ENCODE measurements at regions not wholly inside any gene's neighbourhood (a gene's known extent, or its start where the extent isn't known, plus 50 kb on each side); places are given as distances from the start of the nearest gene placed in this dataset.

- Histone ChIP-seq H3K4me3 (ENCODE audit: low read depth in 2 of 2, low read length in 2 of 2) (no peak overlapping the region), H3K27ac (ENCODE audit: low read length) (no peak overlapping the region), H3K4me1 (ENCODE audit: control insufficient read depth, insufficient read depth, low read length) (peaks cover 3% of the 10 kb centered on the region; the same call in 1 of the 2 replicates), H3K27me3 (ENCODE audit: control insufficient read depth, insufficient read depth, low read length) (no peaks in the 10 kb centered on the region), H3K9me3 (ENCODE audit: control insufficient read depth, insufficient read depth, low read depth, low read length) (no peaks in the 10 kb centered on the region), H3K36me3 (ENCODE audit: control insufficient read depth, insufficient read depth, low read length) (no peaks in the 10 kb centered on the region)
- in situ Hi-C loops (cut with HindIII; ENCODE audit: low pct_unique_long_range_greater_than_20kb, low sequenced_read_pairs) = no loop called here
- ATAC-seq (no peak), DNase-seq (ENCODE audit: low read depth, low spot score) (no peak)
- ChIA-PET CTCF (no interaction called here), POLR2A (interaction anchor here (0.6 kb wide), 1 partner anchor 139 kb away, joined by 4 read pairs; no protein-coding TSS in a partner anchor)
- no peak for TF ChIP-seq CTCF (IDR thresholded peaks at IDR 0.05)
- no peak for TF ChIP-seq REST (IDR thresholded peaks at IDR 0.05; ENCODE audit: insufficient read depth in 1 of 2, low read depth in 2 of 2, low read length in 1 of 2)
- TF ChIP-seq SIN3A (IDR thresholded peaks at IDR 0.05; ENCODE audit: borderline replicate concordance, insufficient read depth, low read depth, low read length) = no peak
- TF ChIP-seq POLR2AphosphoS5 (IDR thresholded peaks at IDR 0.05; ENCODE audit: low read depth, low read length) = no peak
- no peak for TF ChIP-seq TCF7L2 (IDR thresholded peaks at IDR 0.05; ENCODE audit: low read depth, low read length)
- BruUV-seq (replicated peaks) = no TSS peak
- intact Hi-C loops (cut with micrococcal nuclease; ENCODE audit: unreplicated experiment) = loop anchor here (5.0 to 10.0 kb wide), 2 partner anchors 195 to 228 kb away; no protein-coding TSS in a partner anchor
Measured at GRCh38 chr15:35750051-35750450, 204.1 kb upstream of the DPH6 start.

GRCh38 chr15:35751413-35752133, 205.6 kb upstream of the DPH6 start:
- ATAC-seq (peak; percentile 93), DNase-seq (ENCODE audit: low read depth, low spot score) (peak; percentile 50)
- Histone ChIP-seq H3K27ac (ENCODE audit: low read length) (no peak overlapping the region), H3K4me1 (ENCODE audit: control insufficient read depth, insufficient read depth, low read length) (peaks cover 3% of the 10 kb centered on the region; the same call in 1 of the 2 replicates), H3K36me3 (ENCODE audit: control insufficient read depth, insufficient read depth, low read length) (no peaks in the 10 kb centered on the region), H3K4me3 (ENCODE audit: low read depth in 2 of 2, low read length in 2 of 2) (no peak overlapping the region), H3K27me3 (ENCODE audit: control insufficient read depth, insufficient read depth, low read length) (no peaks in the 10 kb centered on the region), H3K9me3 (ENCODE audit: control insufficient read depth, insufficient read depth, low read depth, low read length) (no peaks in the 10 kb centered on the region)
- no TSS peak for BruUV-seq (replicated peaks)
- ChIA-PET POLR2A (interaction anchor here (0.6 kb wide), 1 partner anchor 933 kb away, joined by 14 read pairs; no protein-coding TSS in a partner anchor), CTCF (interaction anchor here (0.5 to 0.7 kb wide), 2 partner anchors 193 to 1129 kb away, joined by 5 read pairs; no protein-coding TSS in a partner anchor)
- in situ Hi-C loops (cut with HindIII; ENCODE audit: low pct_unique_long_range_greater_than_20kb, low sequenced_read_pairs) = no loop called here
- no peak for TF ChIP-seq SIN3A (IDR thresholded peaks at IDR 0.05; ENCODE audit: borderline replicate concordance, insufficient read depth, low read depth, low read length)
- TF ChIP-seq REST (IDR thresholded peaks at IDR 0.05; ENCODE audit: insufficient read depth in 1 of 2, low read depth in 2 of 2, low read length in 1 of 2) = no peak
- TF ChIP-seq TCF7L2 (IDR thresholded peaks at IDR 0.05; ENCODE audit: low read depth, low read length) = no peak
- no peak for TF ChIP-seq POLR2AphosphoS5 (IDR thresholded peaks at IDR 0.05; ENCODE audit: low read depth, low read length)
- TF ChIP-seq CTCF (IDR thresholded peaks at IDR 0.05) = peak; percentile 85
- intact Hi-C loops (cut with micrococcal nuclease; ENCODE audit: unreplicated experiment) = loop anchor here (5.0 to 10.0 kb wide), 2 partner anchors 193 to 229 kb away; no protein-coding TSS in a partner anchor

Measured in Panc1 (cell line).